AG04449 (cell line): ENCODE measurements at regions not wholly inside any gene's neighbourhood (a gene's known extent, or its start where the extent isn't known, plus 50 kb on each side); places are given as distances from the start of the nearest gene placed in this dataset.

ENCODE experiments used
- CTCF ChIA-PET: fragments of 350-600 bp; formaldehyde crosslinking; extraction: SDS; loops from one replicate; lab custom pipeline; 2021; ENCODE audit warnings: antibody characterized with exemption; lab: Yijun Ruan, JAX
- POLR2A ChIA-PET: fragments of 400-600, 350-600 bp; formaldehyde crosslinking; extraction: SDS; loops from one replicate; lab custom pipeline; 2020; ENCODE audit warnings: antibody characterized with exemption, inconsistent platforms; lab: Yijun Ruan, JAX
- DNase-seq: peaks from one replicate; pipeline ENCODE4 v3.0.0-alpha.2; 2010; ENCODE audit warnings: low read depth, low spot score
- H3K4me3 ChIP-seq: 2 replicates; pipeline ENCODE4 v1.5.1; 2011; ENCODE audit warnings: low read depth, mild to moderate bottlenecking, control low read depth, low read length
- CTCF ChIP-seq: IDR thresholded peaks from one replicate; pipeline ENCODE4 v1.5.1; 2011; ENCODE audit warnings: mild to moderate bottlenecking, moderate library complexity, low read length, control low read depth, inconsistent platforms; ENCODE audit not compliant: insufficient read depth; ENCODE audit errors: missing control alignments

GRCh38 chr5:123776761-123777160 is 264.8 kb downstream of the CSNK1G3 start:
- DNase-seq, result peak; percentile 90
- CTCF ChIA-PET, result no interaction called here
- TF ChIP-seq CTCF, result no peak
- POLR2A ChIA-PET, result interaction anchor here (0.6 kb wide), 2 partner anchors 31 to 894 kb away, joined by 3 to 4 read pairs; no protein-coding TSS in a partner anchor
- no peak overlapping the region for H3K4me3 ChIP-seq

- H3K4me3 ChIP-seq, result no peak overlapping the region
- no peak for DNase-seq
- CTCF ChIA-PET, result no interaction called here
- POLR2A ChIA-PET, result no interaction called here
- TF ChIP-seq CTCF, result no peak
Observed at GRCh38 chr5:123771715-123772114, 259.7 kb downstream of the CSNK1G3 start.

GRCh38 chr5:123763201-123763600 is 251.2 kb downstream of the CSNK1G3 start:
- H3K4me3 ChIP-seq, result no peak overlapping the region
- ChIA-PET CTCF (no interaction called here), POLR2A (no interaction called here)
- no peak for TF ChIP-seq CTCF
- DNase-seq, result no peak

- POLR2A ChIA-PET, result no interaction called here
- CTCF ChIA-PET, result no interaction called here
- no peak for TF ChIP-seq CTCF
Observed at GRCh38 chr5:123756816-123757215, 244.8 kb downstream of the CSNK1G3 start.

GRCh38 chr5:123756318-123756665 is 244.3 kb downstream of the CSNK1G3 start:
- no peak overlapping the region for H3K4me3 ChIP-seq
- ChIA-PET POLR2A (interaction anchor here (0.8 kb wide), 1 partner anchor 63 kb away, joined by 5 read pairs; no protein-coding TSS in a partner anchor), CTCF (no interaction called here)
- no peak for TF ChIP-seq CTCF
- no peak for DNase-seq

More at GRCh38 chr5:123756816-123757215, 244.8 kb downstream of the CSNK1G3 start:
- DNase-seq, result no peak
- no peak overlapping the region for H3K4me3 ChIP-seq

GRCh38 chr5:123755653-123756317 is 243.8 kb downstream of the CSNK1G3 start:
- TF ChIP-seq CTCF, result no peak
- no peak overlapping the region for H3K4me3 ChIP-seq
- POLR2A ChIA-PET, result interaction anchor here (0.8 kb wide), 1 partner anchor 64 kb away, joined by 5 read pairs; no protein-coding TSS in a partner anchor
- CTCF ChIA-PET, result no interaction called here
- peak; percentile 81 for DNase-seq
